Gastroesophageal sphincter (tissue), 3 donors: ENCODE measurements at regions not wholly inside any gene's neighbourhood (a gene's known extent, or its start where the extent isn't known, plus 50 kb on each side); places are given as distances from the start of the nearest gene placed in this dataset.

Experiments used
- CTCF ChIP-seq, 4 experiments: fragments of 200-600 bp in 2 of 4; fragments of 450-650 bp in 2 of 4; sonication (generic) in 1 of 4; IDR thresholded peaks; one replicate each; pipeline ENCODE4 v1.5.1; 2017 to 2019; ENCODE audit warnings: antibody characterized with exemption in 4 of 4, mild to moderate bottlenecking in 2 of 4, moderate library complexity in 2 of 4
- EP300 ChIP-seq: sonication (generic); formaldehyde crosslinking; IDR thresholded peaks from one replicate; pipeline ENCODE4 v1.6.1; 2017; ENCODE audit warnings: antibody characterized with exemption, mild to moderate bottlenecking
- POLR2AphosphoS5 ChIP-seq: sonication (generic); formaldehyde crosslinking; IDR thresholded peaks from one replicate; pipeline ENCODE4 v1.6.1; 2017; ENCODE audit warnings: antibody characterized with exemption

- no peak for TF ChIP-seq CTCF (IDR thresholded peaks at IDR 0.05)
- no peak for TF ChIP-seq POLR2AphosphoS5
- no peak for TF ChIP-seq EP300
These were observed 199.0 kb downstream of the LPIN1 start for GRCh38 chr2:11945139-11946126.
